Breast epithelium (tissue), 4 donors: ENCODE measurements at regions not wholly inside any gene's neighbourhood (a gene's known extent, or its start where the extent isn't known, plus 50 kb on each side); places are given as distances from the start of the nearest gene placed in this dataset.

Source experiments
- DNase-seq, 2 donors: peaks; one replicate each; pipeline ENCODE4 v3.0.0-alpha.2; 2019; ENCODE audit warnings: low spot score in 2 of 2
- H3K27ac ChIP-seq, 2 donors: fragments of 200-600 bp; sonication (generic) in 1 of 2; one replicate each; pipeline ENCODE4 v1.5.1; 2016 to 2019; ENCODE audit warnings: mild to moderate bottlenecking in 1 of 2
- H3K27me3 ChIP-seq, 2 donors: fragments of 200-600 bp; sonication (generic) in 1 of 2; one replicate each; pipeline versions ENCODE4 v1.5.1 to v1.6.0; 2017 to 2019; ENCODE audit warnings: control low read depth in 1 of 2, mild to moderate bottlenecking in 1 of 2
- H3K36me3 ChIP-seq: fragments of 200-600 bp; one replicate; pipeline ENCODE4 v1.5.1; 2019
- H3K4me1 ChIP-seq, 2 donors: fragments of 200-600 bp; sonication (generic); one replicate each; pipeline ENCODE4 v1.5.1; 2016 to 2019; ENCODE audit warnings: control low read depth in 1 of 2
- H3K4me3 ChIP-seq, 3 donors: fragments of 200-600 bp; sonication (generic); 1 replicate in 2 of 3; 2 replicates in 1 of 3; pipeline ENCODE4 v1.5.1; 2016 to 2019; ENCODE audit warnings: mild to moderate bottlenecking in 3 of 3, moderate library complexity in 2 of 3
- H3K9me3 ChIP-seq, 2 donors: fragments of 200-600 bp; sonication (generic) in 1 of 2; one replicate each; pipeline ENCODE4 v1.5.1; 2016 to 2019; ENCODE audit warnings: control low read depth in 1 of 2
- POLR2A ChIP-seq: fragments of 450-650 bp; IDR thresholded peaks from one replicate; pipeline ENCODE4 v1.6.1; 2016; ENCODE audit warnings: antibody characterized with exemption, mild to moderate bottlenecking, moderate library complexity
- POLR2AphosphoS5 ChIP-seq, 3 donors: sonication (generic); formaldehyde crosslinking; IDR thresholded peaks; one replicate each; pipeline ENCODE4 v1.6.1; 2017; ENCODE audit warnings: antibody characterized with exemption in 3 of 3
- intact Hi-C: fragments of 100-400 bp; cut with DNase I; formaldehyde crosslinking; loops from one replicate; pipeline ENCODE4 v1.15.1; 2023; ENCODE audit warnings: low total_unique reads
- TF ChIP-seq, protein P1 (sequence below), 3 donors: fragments of 450-650 bp; IDR thresholded peaks; one replicate each; pipeline ENCODE4 v1.5.1; 2016 to 2017; ENCODE audit warnings: antibody characterized with exemption in 3 of 3, mild to moderate bottlenecking in 3 of 3, moderate library complexity in 3 of 3

DNA sequence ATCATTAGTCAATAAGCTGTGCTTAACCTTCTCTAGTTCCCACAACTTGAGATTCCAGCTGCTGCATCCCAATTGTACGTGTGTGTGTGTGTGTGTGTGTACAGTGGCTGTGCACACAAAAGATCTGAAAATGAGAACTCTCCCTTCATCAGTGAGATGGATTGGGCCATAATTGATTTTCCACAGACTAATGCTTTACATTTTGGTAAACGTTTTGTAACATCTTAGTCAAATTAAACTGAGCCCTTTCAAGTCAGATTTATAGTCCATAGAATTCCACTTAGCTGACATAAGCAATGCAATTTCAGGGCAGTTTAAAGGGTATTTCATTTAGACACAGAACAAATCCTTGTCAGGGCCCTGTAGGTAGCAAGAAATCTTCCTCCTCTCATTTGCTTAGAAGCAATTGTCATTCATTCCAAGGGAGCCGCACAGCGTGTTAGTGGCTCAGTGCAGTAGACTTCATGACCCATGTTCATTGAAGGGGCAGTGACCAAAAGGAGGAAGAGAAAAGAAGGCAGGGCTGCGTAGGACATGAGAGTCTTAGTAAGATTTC lies 1123.5 kb upstream of the AUTS2 start:
- Histone ChIP-seq H3K27ac (no peak overlapping the region), H3K4me1 (no peaks in the 10 kb centered on the region), H3K36me3 (no peaks in the 10 kb centered on the region), H3K4me3 (no peak overlapping the region), H3K9me3 (no peaks in the 10 kb centered on the region), H3K27me3 (no peaks in the 10 kb centered on the region)
- TF ChIP-seq, protein P1, sequence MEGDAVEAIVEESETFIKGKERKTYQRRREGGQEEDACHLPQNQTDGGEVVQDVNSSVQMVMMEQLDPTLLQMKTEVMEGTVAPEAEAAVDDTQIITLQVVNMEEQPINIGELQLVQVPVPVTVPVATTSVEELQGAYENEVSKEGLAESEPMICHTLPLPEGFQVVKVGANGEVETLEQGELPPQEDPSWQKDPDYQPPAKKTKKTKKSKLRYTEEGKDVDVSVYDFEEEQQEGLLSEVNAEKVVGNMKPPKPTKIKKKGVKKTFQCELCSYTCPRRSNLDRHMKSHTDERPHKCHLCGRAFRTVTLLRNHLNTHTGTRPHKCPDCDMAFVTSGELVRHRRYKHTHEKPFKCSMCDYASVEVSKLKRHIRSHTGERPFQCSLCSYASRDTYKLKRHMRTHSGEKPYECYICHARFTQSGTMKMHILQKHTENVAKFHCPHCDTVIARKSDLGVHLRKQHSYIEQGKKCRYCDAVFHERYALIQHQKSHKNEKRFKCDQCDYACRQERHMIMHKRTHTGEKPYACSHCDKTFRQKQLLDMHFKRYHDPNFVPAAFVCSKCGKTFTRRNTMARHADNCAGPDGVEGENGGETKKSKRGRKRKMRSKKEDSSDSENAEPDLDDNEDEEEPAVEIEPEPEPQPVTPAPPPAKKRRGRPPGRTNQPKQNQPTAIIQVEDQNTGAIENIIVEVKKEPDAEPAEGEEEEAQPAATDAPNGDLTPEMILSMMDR (IDR thresholded peaks at IDR 0.05), result no peak
- TF ChIP-seq POLR2A (no peak), POLR2AphosphoS5 (IDR thresholded peaks at IDR 0.05) (no peak)
- intact Hi-C loops, result no loop called here
- DNase-seq, result no peak

DNA sequence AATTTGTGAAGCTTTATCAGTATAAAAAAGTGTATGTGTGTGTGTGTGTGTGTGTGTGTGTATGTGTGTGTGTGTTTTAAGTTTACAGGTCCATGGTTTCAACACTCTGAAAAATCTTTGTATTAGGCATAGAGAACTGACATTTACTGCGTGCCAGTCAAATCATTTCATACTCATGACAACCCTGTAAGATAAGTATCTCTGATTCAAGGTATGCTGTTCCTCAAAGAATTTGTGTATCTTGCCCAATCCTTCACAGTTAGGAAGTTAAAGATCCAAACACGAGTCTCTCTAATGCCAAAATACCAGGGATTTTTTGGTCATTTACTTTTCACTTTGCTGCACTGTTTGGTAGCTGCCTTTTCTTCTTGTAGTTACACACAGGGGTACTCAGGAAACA lies 1121.3 kb upstream of the AUTS2 start:
- no peak overlapping the region for H3K4me3 ChIP-seq
- TF ChIP-seq POLR2AphosphoS5 (IDR thresholded peaks at IDR 0.05) (no peak), POLR2A (no peak)
- TF ChIP-seq, protein P1 (IDR thresholded peaks at IDR 0.05), result no peak
- H3K27me3 ChIP-seq, result no peaks in the 10 kb centered on the region
- H3K9me3 ChIP-seq, result no peaks in the 10 kb centered on the region
- DNase-seq, result no peak
- intact Hi-C loops, result no loop called here
- no peak overlapping the region for H3K27ac ChIP-seq
- no peaks in the 10 kb centered on the region for H3K4me1 ChIP-seq
- H3K36me3 ChIP-seq, result no peaks in the 10 kb centered on the region

DNA sequence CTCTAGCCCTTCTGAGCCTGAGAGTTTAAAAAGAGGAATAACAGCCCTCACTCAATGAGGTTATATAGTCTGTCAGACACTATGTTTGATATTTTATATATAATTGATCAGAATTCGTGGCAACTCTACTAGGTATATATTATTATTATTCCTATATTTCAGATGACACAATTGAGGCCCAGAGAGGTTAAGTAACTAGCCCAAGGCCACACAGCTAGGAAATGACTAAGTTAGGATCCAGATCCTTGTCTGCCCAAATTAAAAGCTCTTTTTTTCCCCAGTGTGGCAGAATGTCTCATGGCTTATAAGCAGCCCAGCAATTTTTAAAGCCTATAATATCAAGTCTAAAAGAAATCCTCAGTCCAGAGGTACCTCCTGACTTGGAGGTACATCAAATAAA lies 1119.9 kb upstream of the AUTS2 start:
- Histone ChIP-seq H3K9me3 (no peaks in the 10 kb centered on the region), H3K27ac (no peak overlapping the region), H3K36me3 (no peaks in the 10 kb centered on the region), H3K27me3 (no peaks in the 10 kb centered on the region), H3K4me3 (no peak overlapping the region), H3K4me1 (no peaks in the 10 kb centered on the region)
- TF ChIP-seq POLR2A (no peak), POLR2AphosphoS5 (IDR thresholded peaks at IDR 0.05) (no peak)
- TF ChIP-seq, protein P1 (IDR thresholded peaks at IDR 0.05), result no peak
- DNase-seq, result no peak
- intact Hi-C loops, result no loop called here

DNA sequence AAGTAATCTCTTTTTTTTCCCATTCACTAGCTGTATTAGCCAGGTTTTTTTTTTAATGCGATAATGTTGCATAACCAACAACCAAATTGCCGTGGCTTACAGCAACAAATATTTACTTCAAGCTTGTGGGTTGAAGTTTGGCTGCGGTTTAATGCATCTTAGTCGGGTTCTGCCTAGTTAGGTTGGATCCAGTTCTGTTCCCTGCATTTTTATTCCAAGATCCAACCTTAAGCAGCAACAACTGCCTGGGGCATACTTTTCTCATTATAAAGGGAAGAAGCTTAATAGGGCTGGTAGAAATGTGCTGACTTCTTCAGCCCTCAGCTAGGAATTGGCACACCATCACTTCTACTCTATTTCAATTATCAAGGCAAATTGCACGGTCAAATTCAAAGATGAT lies 1115.5 kb upstream of the AUTS2 start:
- Histone ChIP-seq H3K36me3 (no peaks in the 10 kb centered on the region), H3K4me3 (no peak overlapping the region), H3K4me1 (no peaks in the 10 kb centered on the region), H3K9me3 (no peaks in the 10 kb centered on the region), H3K27ac (no peak overlapping the region), H3K27me3 (no peaks in the 10 kb centered on the region)
- DNase-seq, result no peak
- intact Hi-C loops, result no loop called here
- TF ChIP-seq, protein P1 (IDR thresholded peaks at IDR 0.05), result no peak
- TF ChIP-seq POLR2AphosphoS5 (IDR thresholded peaks at IDR 0.05) (no peak), POLR2A (no peak)

DNA sequence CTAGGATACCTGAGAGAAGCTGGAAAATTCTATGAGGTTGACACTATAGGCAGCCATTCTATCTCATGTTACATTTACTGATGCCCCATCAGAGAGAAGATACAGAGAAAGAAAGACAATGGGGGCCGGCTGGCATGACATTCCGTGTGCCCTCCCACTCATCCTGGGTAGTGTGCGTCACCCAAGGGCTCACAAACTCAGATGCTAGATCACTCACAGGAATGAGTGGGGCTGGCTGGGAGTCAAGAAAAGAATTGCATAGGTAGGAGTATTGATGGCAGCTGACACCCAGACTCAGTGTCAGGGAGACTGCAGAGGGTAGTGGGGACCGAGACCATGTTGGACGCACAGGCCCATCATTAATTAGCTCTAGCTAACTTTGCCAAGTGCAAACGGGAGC lies 1113.5 kb upstream of the AUTS2 start:
- H3K9me3 ChIP-seq, result no peaks in the 10 kb centered on the region
- intact Hi-C loops, result no loop called here
- TF ChIP-seq POLR2AphosphoS5 (IDR thresholded peaks at IDR 0.05), result no peak
- TF ChIP-seq, protein P1 (IDR thresholded peaks at IDR 0.05), result no peak
- TF ChIP-seq POLR2A, result no peak
- no peak overlapping the region for H3K27ac ChIP-seq
- no peak overlapping the region for H3K4me3 ChIP-seq
- DNase-seq, result no peak
- no peaks in the 10 kb centered on the region for H3K27me3 ChIP-seq
- no peaks in the 10 kb centered on the region for H3K36me3 ChIP-seq
- no peaks in the 10 kb centered on the region for H3K4me1 ChIP-seq
